ENCODE measurements at regions not wholly inside any gene's neighbourhood (a gene's known extent, or its start where the extent isn't known, plus 50 kb on each side); places are given as distances from the start of the nearest gene placed in this dataset.

GRCh38 chr13:40204246-40204645, 462.2 kb downstream of the FOXO1 start:
- DNase-seq (ENCODE audit: low spot score), result peak; percentile 47
- Histone ChIP-seq H3K79me2 (ENCODE audit: insufficient read depth, low read depth, low read length) (no peaks in the 10 kb centered on the region), H3K36me3 (ENCODE audit: insufficient read depth, low read length) (peaks cover 16% of the 10 kb centered on the region; the same call in 1 of the 2 replicates), H3K4me3 (ENCODE audit: low read depth, low read length, poor library complexity, severe bottlenecking) (no peak overlapping the region), H4K20me1 (ENCODE audit: insufficient read depth, low read length) (no peaks in the 10 kb centered on the region), H3K9me3 (ENCODE audit: low read length) (peaks cover 16% of the 10 kb centered on the region), H3K9me2 (ENCODE audit: insufficient read depth, low read length) (no peaks in the 10 kb centered on the region), H2AFZ (ENCODE audit: low read length) (no peak overlapping the region), H3K27ac (ENCODE audit: low read depth, low read length, poor library complexity, severe bottlenecking) (no peak overlapping the region), H3K4me2 (ENCODE audit: low read length) (no peak overlapping the region), H3K4me1 (ENCODE audit: insufficient read depth, low read length, poor library complexity, severe bottlenecking) (peaks cover 51% of the 10 kb centered on the region)
- ChIA-PET CTCF (ENCODE audit: unreplicated experiment) (no interaction called here), POLR2A (interaction anchor here (0.7 to 1.3 kb wide), 6 partner anchors 9 to 362 kb away, joined by 3 to 7 read pairs (median 3); no protein-coding TSS in a partner anchor)
- intact Hi-C loops (cut with micrococcal nuclease; ENCODE audit: unreplicated experiment), result no loop called here
- TF ChIP-seq CTCF (conservative IDR thresholded peaks at IDR 0.05; ENCODE audit: low read length), result no peak
- TF ChIP-seq EZH2phosphoT487 (IDR thresholded peaks at IDR 0.05; ENCODE audit: borderline replicate concordance, low read depth, low read length), result no peak
- BruUV-seq (replicated peaks), result no TSS peak

GRCh38 chr13:40205771-40206240, 460.6 kb downstream of the FOXO1 start:
- Histone ChIP-seq H3K36me3 (ENCODE audit: insufficient read depth, low read length) (peaks cover 16% of the 10 kb centered on the region; the same call in 1 of the 2 replicates), H3K4me3 (ENCODE audit: low read depth, low read length, poor library complexity, severe bottlenecking) (no peak overlapping the region), H4K20me1 (ENCODE audit: insufficient read depth, low read length) (no peaks in the 10 kb centered on the region), H3K27ac (ENCODE audit: low read depth, low read length, poor library complexity, severe bottlenecking) (peak overlapping the region; percentile 91), H3K79me2 (ENCODE audit: insufficient read depth, low read depth, low read length) (no peaks in the 10 kb centered on the region), H2AFZ (ENCODE audit: low read length) (peak overlapping the region; percentile 93; the same call in 1 of the 2 replicates), H3K4me2 (ENCODE audit: low read length) (peak overlapping the region; percentile 63; the same call in 1 of the 2 replicates), H3K4me1 (ENCODE audit: insufficient read depth, low read length, poor library complexity, severe bottlenecking) (peaks cover 51% of the 10 kb centered on the region), H3K9me3 (ENCODE audit: low read length) (peaks cover 16% of the 10 kb centered on the region), H3K9me2 (ENCODE audit: insufficient read depth, low read length) (no peaks in the 10 kb centered on the region)
- ChIA-PET POLR2A (interaction anchor here (0.7 to 3.2 kb wide), 6 partner anchors 13 to 376 kb away, joined by 3 to 27 read pairs (median 7); no protein-coding TSS in a partner anchor), CTCF (ENCODE audit: unreplicated experiment) (no interaction called here)
- no TSS peak for BruUV-seq (replicated peaks)
- intact Hi-C loops (cut with micrococcal nuclease; ENCODE audit: unreplicated experiment), result no loop called here
- no peak for TF ChIP-seq EZH2phosphoT487 (IDR thresholded peaks at IDR 0.05; ENCODE audit: borderline replicate concordance, low read depth, low read length)
- no peak for DNase-seq (ENCODE audit: low spot score)

- BruUV-seq (replicated peaks), result TSS peak; percentile 76
- no peaks in the 10 kb centered on the region for H3K9me2 ChIP-seq (ENCODE audit: insufficient read depth, low read length)
- ChIA-PET POLR2A (interaction anchor here (0.7 to 3.2 kb wide), 9 partner anchors 12 to 375 kb away, joined by 3 to 27 read pairs (median 3); no protein-coding TSS in a partner anchor), CTCF (ENCODE audit: unreplicated experiment) (no interaction called here)
- H2AFZ ChIP-seq (ENCODE audit: low read length), result peak overlapping the region; percentile 93
- H3K36me3 ChIP-seq (ENCODE audit: insufficient read depth, low read length), result peaks cover 16% of the 10 kb centered on the region; the same call in 1 of the 2 replicates
- peak overlapping the region; percentile 91 for H3K27ac ChIP-seq (ENCODE audit: low read depth, low read length, poor library complexity, severe bottlenecking)
- intact Hi-C loops (cut with micrococcal nuclease; ENCODE audit: unreplicated experiment), result no loop called here
- H3K79me2 ChIP-seq (ENCODE audit: insufficient read depth, low read depth, low read length), result no peaks in the 10 kb centered on the region
- H3K4me3 ChIP-seq (ENCODE audit: low read depth, low read length, poor library complexity, severe bottlenecking), result peak overlapping the region; percentile 30
- TF ChIP-seq EZH2phosphoT487 (IDR thresholded peaks at IDR 0.05; ENCODE audit: borderline replicate concordance, low read depth, low read length) (no peak), CTCF (conservative IDR thresholded peaks at IDR 0.05; ENCODE audit: low read length) (no peak)
- H3K4me1 ChIP-seq (ENCODE audit: insufficient read depth, low read length, poor library complexity, severe bottlenecking), result peaks cover 51% of the 10 kb centered on the region
- H3K9me3 ChIP-seq (ENCODE audit: low read length), result peaks cover 16% of the 10 kb centered on the region
- DNase-seq (ENCODE audit: low spot score), result peak; percentile 82
- no peaks in the 10 kb centered on the region for H4K20me1 ChIP-seq (ENCODE audit: insufficient read depth, low read length)
- peak overlapping the region; percentile 63 for H3K4me2 ChIP-seq (ENCODE audit: low read length)
These were observed 460.0 kb downstream of the FOXO1 start for GRCh38 chr13:40206241-40207000.
